ENCODE measurements at regions not wholly inside any gene's neighbourhood (a gene's known extent, or its start where the extent isn't known, plus 50 kb on each side); places are given as distances from the start of the nearest gene placed in this dataset.

DNA sequence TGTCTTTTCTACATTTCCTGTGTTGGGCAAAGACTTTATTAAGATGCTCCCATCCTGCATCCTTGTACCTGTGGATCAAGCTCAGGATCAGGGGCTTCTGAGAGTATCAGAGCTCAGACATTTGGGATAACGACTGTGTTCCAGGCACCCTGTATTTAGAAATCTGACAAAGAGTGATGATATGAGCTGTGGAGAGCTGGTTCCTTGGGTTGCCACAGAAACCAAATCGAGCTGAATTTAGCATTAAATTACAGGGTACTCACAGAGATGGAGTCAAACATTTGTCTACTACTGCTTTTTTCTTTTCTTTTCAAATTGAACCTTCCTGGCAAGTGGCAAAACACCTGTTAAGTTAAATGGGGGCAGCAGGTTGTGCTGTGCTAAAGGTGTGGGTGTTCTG, 110.6 kb downstream of the XCL2 start:
- DNase-seq (ENCODE audit: low read depth): no peak
- no peak for TF ChIP-seq CTCF (conservative IDR thresholded peaks at IDR 0.05; ENCODE audit: low read depth, low read length)

GRCh38 chr1:168431882-168432281, 111.9 kb downstream of the XCL2 start:
- no peak overlapping the region for H3K4me3 ChIP-seq (ENCODE audit: low read length)
- TF ChIP-seq CTCF (conservative IDR thresholded peaks at IDR 0.05; ENCODE audit: low read depth, low read length): no peak
- DNase-seq (ENCODE audit: low read depth): no peak

More for the DNA sequence above, 110.6 kb downstream of the XCL2 start:
- H3K4me3 ChIP-seq (ENCODE audit: low read length): no peak overlapping the region

DNA sequence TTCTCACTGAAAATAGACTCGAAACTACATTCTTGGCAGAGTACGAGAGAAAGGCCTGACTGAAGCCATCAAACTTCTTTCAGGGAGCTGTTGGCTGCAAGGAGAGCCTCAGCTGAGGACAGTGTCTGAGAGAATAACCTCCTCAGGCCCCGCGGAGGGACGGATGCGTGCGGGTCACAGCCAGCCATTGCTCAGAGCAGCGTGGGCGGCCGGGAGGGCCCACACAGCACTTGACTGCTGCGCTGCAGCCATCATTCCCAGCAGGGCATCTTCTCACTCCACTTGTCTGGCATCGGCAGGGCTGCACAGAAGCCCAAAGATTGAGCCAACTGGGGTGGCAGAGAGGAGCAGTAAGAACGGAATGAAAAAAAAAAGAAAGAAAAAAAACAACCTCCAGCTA, 113.5 kb downstream of the XCL2 start:
- no peak for DNase-seq (ENCODE audit: low read depth)
- H3K4me3 ChIP-seq (ENCODE audit: low read length): no peak overlapping the region
- TF ChIP-seq CTCF (conservative IDR thresholded peaks at IDR 0.05; ENCODE audit: low read depth, low read length): no peak

DNA sequence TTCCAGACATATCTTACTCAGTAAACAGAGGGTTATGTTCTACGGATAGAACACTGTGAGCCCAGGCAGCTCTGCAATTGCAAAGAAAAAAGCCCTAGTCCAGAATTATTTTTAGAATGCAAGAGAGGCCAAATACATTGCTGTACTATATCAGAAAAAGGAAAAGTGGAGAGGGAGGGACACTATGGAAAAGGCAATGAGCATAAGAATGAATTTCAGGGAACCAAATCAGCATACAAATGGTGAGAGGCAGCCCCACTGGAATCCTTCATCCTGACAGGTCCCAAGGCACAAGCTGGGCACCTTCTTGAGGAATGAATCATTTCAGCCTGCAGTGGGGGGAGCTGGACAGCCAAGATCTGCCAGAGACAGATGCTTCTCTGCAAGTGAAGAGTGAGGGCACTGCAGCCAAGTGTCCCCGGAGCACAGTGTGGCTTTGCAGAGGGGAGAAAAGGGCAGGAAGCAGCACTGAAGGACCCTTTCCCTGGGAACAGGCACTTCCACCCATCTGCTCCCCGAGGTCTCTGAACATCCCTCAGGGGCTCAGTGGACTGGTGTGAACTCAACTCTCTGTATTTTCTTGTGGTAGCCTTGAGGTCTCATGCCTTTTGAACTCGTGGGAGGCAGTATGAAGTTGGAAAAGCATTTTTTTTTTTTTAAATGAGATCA, 115.6 kb downstream of the XCL2 start:
- H3K4me3 ChIP-seq (ENCODE audit: low read length): no peak overlapping the region
- no peak for DNase-seq (ENCODE audit: low read depth)

DNA sequence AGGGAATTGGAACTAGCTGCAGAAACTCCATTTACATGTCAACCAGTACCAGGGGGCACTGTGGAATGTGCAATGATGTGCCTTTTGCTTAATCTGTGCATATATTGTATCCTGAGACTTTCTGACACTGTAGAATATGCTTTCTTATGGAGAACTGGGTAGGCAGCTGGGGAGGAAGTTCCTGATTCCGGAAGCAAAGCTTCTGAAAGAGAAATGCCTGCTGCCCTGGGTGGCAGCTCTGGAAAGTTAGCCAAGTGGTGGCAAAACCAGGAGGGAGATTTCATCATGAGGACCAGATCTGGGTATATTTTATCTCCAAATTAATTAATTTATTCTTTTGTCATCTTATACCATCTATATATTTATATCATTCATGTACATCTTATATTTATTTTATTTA, 116.7 kb downstream of the XCL2 start:
- no peak overlapping the region for H3K4me3 ChIP-seq (ENCODE audit: low read length)
- no peak for DNase-seq (ENCODE audit: low read depth)
- TF ChIP-seq CTCF (conservative IDR thresholded peaks at IDR 0.05; ENCODE audit: low read depth, low read length): no peak

More for the DNA sequence above, 115.6 kb downstream of the XCL2 start:
- TF ChIP-seq CTCF (conservative IDR thresholded peaks at IDR 0.05; ENCODE audit: low read depth, low read length): no peak

DNA sequence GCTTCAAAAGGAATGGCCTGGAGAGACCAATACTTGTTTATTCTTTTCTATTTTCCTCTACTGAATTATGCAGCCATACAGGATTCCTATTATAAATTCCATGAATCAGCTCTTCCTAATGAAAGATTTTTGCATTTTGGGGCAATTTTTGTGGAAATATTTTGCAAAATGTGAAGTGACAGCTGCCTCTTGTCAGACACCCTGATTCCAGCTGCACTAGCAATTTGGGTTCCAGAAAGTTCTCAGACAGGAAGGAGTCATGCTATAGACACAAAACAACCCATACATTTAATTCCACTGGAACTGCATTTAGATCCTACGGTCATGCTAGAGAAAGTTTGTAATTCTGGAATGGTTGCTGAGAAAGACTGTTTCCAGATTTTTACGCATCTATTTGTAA, 119.5 kb downstream of the XCL2 start:
- no peak for TF ChIP-seq CTCF (conservative IDR thresholded peaks at IDR 0.05; ENCODE audit: low read depth, low read length)
- no peak for DNase-seq (ENCODE audit: low read depth)
- H3K4me3 ChIP-seq (ENCODE audit: low read length): no peak overlapping the region

- H3K4me3 ChIP-seq (ENCODE audit: low read length): no peak overlapping the region
- DNase-seq (ENCODE audit: low read depth): no peak
- TF ChIP-seq CTCF (conservative IDR thresholded peaks at IDR 0.05; ENCODE audit: low read depth, low read length): no peak
Measured at GRCh38 chr1:168422203-168422847, 121.5 kb downstream of the XCL2 start.
